Peyer's patch (tissue), 4 donors: ENCODE measurements at regions not wholly inside any gene's neighbourhood (a gene's known extent, or its start where the extent isn't known, plus 50 kb on each side); places are given as distances from the start of the nearest gene placed in this dataset.

ENCODE experiments used
- CTCF ChIP-seq, 6 experiments: fragments of 450-650 bp in 4 of 6; fragments of 200-600 bp in 2 of 6; sonication (generic) in 1 of 6; IDR thresholded peaks; one replicate each; pipeline ENCODE4 v1.5.1; 2017 to 2019; ENCODE audit warnings: antibody characterized with exemption in 6 of 6, mild to moderate bottlenecking in 3 of 6, moderate library complexity in 1 of 6
- POLR2A ChIP-seq, 2 donors: fragments of 450-650 bp; IDR thresholded peaks; one replicate each; pipeline ENCODE4 v1.5.1; 2017; ENCODE audit warnings: antibody characterized with exemption in 2 of 2, mild to moderate bottlenecking in 2 of 2, moderate library complexity in 2 of 2

GRCh38 chr5:3302228-3302627, 293.4 kb upstream of the IRX1 start:
- no peak for TF ChIP-seq CTCF (IDR thresholded peaks at IDR 0.05)
- TF ChIP-seq POLR2A (IDR thresholded peaks at IDR 0.05), result no peak
